Stimulated activated CD4-positive, alpha-beta T cell treated with anti-CD3 and anti-CD28 coated beads, Interleukin-1b, Interleukin-23, amount 100 ng/mL, for 1 hour (primary cell): ENCODE measurements at regions not wholly inside any gene's neighbourhood (a gene's known extent, or its start where the extent isn't known, plus 50 kb on each side); places are given as distances from the start of the nearest gene placed in this dataset.

Experiments
- DNase-seq, 2 donors: peaks; one replicate each; pipeline ENCODE4 v3.0.0-alpha.2; 2020; ENCODE audit warnings: low read depth in 2 of 2

GRCh38 chr11:37774441-37774840 is 1176.4 kb upstream of the RAG2 start:
- DNase-seq = no peak

- no peak for DNase-seq
Observed at GRCh38 chr11:37770145-37770544, 1172.1 kb upstream of the RAG2 start.

GRCh38 chr11:37762079-37762478 is 1164.0 kb upstream of the RAG2 start:
- DNase-seq = no peak

- DNase-seq = no peak
Observed at GRCh38 chr11:37755521-37755920, 1157.5 kb upstream of the RAG2 start.

GRCh38 chr11:37748641-37749040 is 1150.6 kb upstream of the RAG2 start:
- DNase-seq = no peak

- no peak for DNase-seq
Observed at GRCh38 chr11:37747121-37747520, 1149.1 kb upstream of the RAG2 start.

- DNase-seq = no peak
Observed at GRCh38 chr11:37727371-37727770, 1129.3 kb upstream of the RAG2 start.

- no peak for DNase-seq
Observed at GRCh38 chr11:37724315-37724714, 1126.3 kb upstream of the RAG2 start.

GRCh38 chr11:37721485-37721884 is 1123.4 kb upstream of the RAG2 start:
- no peak for DNase-seq

GRCh38 chr11:37718431-37718999 is 1120.5 kb upstream of the RAG2 start:
- no peak for DNase-seq

- no peak for DNase-seq
Observed at GRCh38 chr11:37712251-37712650, 1114.2 kb upstream of the RAG2 start.

GRCh38 chr11:37710031-37710430 is 1112.0 kb upstream of the RAG2 start:
- DNase-seq = no peak

- DNase-seq = no peak
Observed at GRCh38 chr11:37704791-37705190, 1106.8 kb upstream of the RAG2 start.

GRCh38 chr11:37699644-37700043 is 1101.6 kb upstream of the RAG2 start:
- no peak for DNase-seq

- no peak for DNase-seq
Observed at GRCh38 chr11:37695283-37695682, 1097.2 kb upstream of the RAG2 start.

- no peak for DNase-seq
Observed at GRCh38 chr11:37689951-37690350, 1091.9 kb upstream of the RAG2 start.

GRCh38 chr11:37688456-37688855 is 1090.4 kb upstream of the RAG2 start:
- no peak for DNase-seq

- no peak for DNase-seq
Observed at GRCh38 chr11:37687130-37687529, 1089.1 kb upstream of the RAG2 start.

- DNase-seq = no peak
Observed at GRCh38 chr11:37671321-37671720, 1073.3 kb upstream of the RAG2 start.

GRCh38 chr11:37666960-37667359 is 1068.9 kb upstream of the RAG2 start:
- no peak for DNase-seq

- no peak for DNase-seq
Observed at GRCh38 chr11:37657645-37658044, 1059.6 kb upstream of the RAG2 start.

GRCh38 chr11:37647767-37648166 is 1049.7 kb upstream of the RAG2 start:
- no peak for DNase-seq

GRCh38 chr11:37643968-37644367 is 1045.9 kb upstream of the RAG2 start:
- DNase-seq = no peak

GRCh38 chr11:37642296-37642695 is 1044.3 kb upstream of the RAG2 start:
- no peak for DNase-seq
